Vagina (tissue), 2 donors: ENCODE measurements at regions not wholly inside any gene's neighbourhood (a gene's known extent, or its start where the extent isn't known, plus 50 kb on each side); places are given as distances from the start of the nearest gene placed in this dataset.

Experiments used
- CTCF ChIP-seq, 3 experiments: fragments of 450-650 bp in 2 of 3; fragments of 200-600 bp in 1 of 3; sonication (generic) in 1 of 3; IDR thresholded peaks; one replicate each; pipeline ENCODE4 v1.5.1; 2017 to 2019; ENCODE audit warnings: antibody characterized with exemption in 3 of 3, mild to moderate bottlenecking in 2 of 3, moderate library complexity in 2 of 3
- POLR2A ChIP-seq, 2 donors: fragments of 450-650 bp; IDR thresholded peaks; one replicate each; pipeline ENCODE4 v1.6.1; 2017; ENCODE audit warnings: antibody characterized with exemption in 2 of 2, mild to moderate bottlenecking in 2 of 2, moderate library complexity in 2 of 2
- POLR2AphosphoS5 ChIP-seq, 2 donors: sonication (generic); formaldehyde crosslinking; IDR thresholded peaks; one replicate each; pipeline ENCODE4 v1.9.0; 2017; ENCODE audit warnings: antibody characterized with exemption in 2 of 2, mild to moderate bottlenecking in 2 of 2, low read depth in 1 of 2; ENCODE audit not compliant: insufficient read depth in 1 of 2

- TF ChIP-seq CTCF (IDR thresholded peaks at IDR 0.05) (no peak), POLR2AphosphoS5 (IDR thresholded peaks at IDR 0.05; ENCODE audit: insufficient read depth in 1 of 2, low read depth in 1 of 2) (no peak), POLR2A (IDR thresholded peaks at IDR 0.05) (no peak)
Measured at GRCh38 chr12:118880720-118881493, 100.4 kb upstream of the SRRM4 start.
